GM06990 (cell line): ENCODE measurements at regions not wholly inside any gene's neighbourhood (a gene's known extent, or its start where the extent isn't known, plus 50 kb on each side); places are given as distances from the start of the nearest gene placed in this dataset.

Experiments used
- DNase-seq: peaks from one replicate; pipeline ENCODE4 v3.0.0-alpha.2; 2011; ENCODE audit not compliant: insufficient read length; ENCODE audit errors: extremely low read depth
- H3K27me3 ChIP-seq: replicated peaks from 2 replicates; pipeline ENCODE4 v1.6.0; 2011; ENCODE audit warnings: low read length; ENCODE audit not compliant: control insufficient read depth, insufficient read depth
- H3K36me3 ChIP-seq: 2 replicates; pipeline ENCODE4 v1.5.1; 2011; ENCODE audit warnings: low read length; ENCODE audit not compliant: control insufficient read depth, insufficient read depth
- H3K4me3 ChIP-seq: replicated peaks from 2 replicates; pipeline ENCODE4 v1.5.1; 2011; ENCODE audit warnings: low read depth, mild to moderate bottlenecking, control low read depth, low read length
- CTCF ChIP-seq: IDR thresholded peaks from 2 replicates; pipeline ENCODE4 v1.5.1; 2011; ENCODE audit warnings: low read length, control low read depth, mild to moderate bottlenecking, inconsistent platforms; ENCODE audit not compliant: insufficient read depth, poor library complexity, severe bottlenecking

GRCh38 chr9:106120071-106120470 is 425.7 kb downstream of the TMEM38B start:
- no peak for DNase-seq
- no peak overlapping the region for H3K4me3 ChIP-seq
- no peaks in the 10 kb centered on the region for H3K36me3 ChIP-seq
- no peaks in the 10 kb centered on the region for H3K27me3 ChIP-seq
- TF ChIP-seq CTCF = no peak

- DNase-seq = no peak
- H3K4me3 ChIP-seq = no peak overlapping the region
- H3K36me3 ChIP-seq = no peaks in the 10 kb centered on the region
- no peaks in the 10 kb centered on the region for H3K27me3 ChIP-seq
- no peak for TF ChIP-seq CTCF
Observed at GRCh38 chr9:106127776-106128175, 433.4 kb downstream of the TMEM38B start.

GRCh38 chr9:106130374-106130773 is 436.0 kb downstream of the TMEM38B start:
- no peak for TF ChIP-seq CTCF
- H3K4me3 ChIP-seq = no peak overlapping the region
- no peaks in the 10 kb centered on the region for H3K27me3 ChIP-seq
- no peak for DNase-seq
- no peaks in the 10 kb centered on the region for H3K36me3 ChIP-seq

GRCh38 chr9:106143781-106144180 is 449.4 kb downstream of the TMEM38B start:
- no peaks in the 10 kb centered on the region for H3K36me3 ChIP-seq

GRCh38 chr9:106146066-106146840 is 451.9 kb downstream of the TMEM38B start:
- TF ChIP-seq CTCF = no peak
- DNase-seq = no peak

More at GRCh38 chr9:106143781-106144180, 449.4 kb downstream of the TMEM38B start:
- no peak for DNase-seq
- no peaks in the 10 kb centered on the region for H3K27me3 ChIP-seq
- no peak for TF ChIP-seq CTCF
- H3K4me3 ChIP-seq = no peak overlapping the region

GRCh38 chr9:106146886-106147285 is 452.5 kb downstream of the TMEM38B start:
- no peaks in the 10 kb centered on the region for H3K27me3 ChIP-seq
- TF ChIP-seq CTCF = no peak
- no peaks in the 10 kb centered on the region for H3K36me3 ChIP-seq
- no peak overlapping the region for H3K4me3 ChIP-seq
- DNase-seq = no peak

More at GRCh38 chr9:106146066-106146840, 451.9 kb downstream of the TMEM38B start:
- no peak overlapping the region for H3K4me3 ChIP-seq
- H3K27me3 ChIP-seq = no peaks in the 10 kb centered on the region
- H3K36me3 ChIP-seq = no peaks in the 10 kb centered on the region
